OCI-LY3 (cell line): ENCODE measurements at regions not wholly inside any gene's neighbourhood (a gene's known extent, or its start where the extent isn't known, plus 50 kb on each side); places are given as distances from the start of the nearest gene placed in this dataset.

Experiments used
- H2AFZ ChIP-seq: fragments of 200-600, 300-600 bp; shearing (Covaris generic); 2 replicates; pipeline ENCODE4 v1.6.0; 2014; ENCODE audit warnings: antibody characterized with exemption, low read depth, low read length
- H3K27ac ChIP-seq: fragments of 200-600, 300-600 bp; sonication (generic); 2 replicates; pipeline ENCODE4 v1.5.1; 2014; ENCODE audit warnings: mild to moderate bottlenecking, low read length, moderate library complexity, mixed read lengths
- H3K27me3 ChIP-seq: fragments of 200-600, 300-600 bp; sonication (generic); 2 replicates; pipeline ENCODE4 v1.6.1; 2014; ENCODE audit warnings: low read depth, low read length, mixed read lengths
- H3K36me3 ChIP-seq: fragments of 200-600, 300-600 bp; sonication (generic); replicated peaks from 2 replicates; pipeline ENCODE3; 2014; ENCODE audit warnings: low read depth, low read length, mixed read lengths
- H3K4me1 ChIP-seq: fragments of 300-600, 200-600 bp; sonication (generic); 2 replicates; pipeline ENCODE4 v1.6.1; 2014; ENCODE audit warnings: low read length, mixed read lengths
- H3K4me2 ChIP-seq: fragments of 200-600, 300-600 bp; sonication (generic); 2 replicates; pipeline ENCODE4 v1.6.1; 2014; ENCODE audit warnings: low read length, mixed read lengths
- H3K4me3 ChIP-seq: fragments of 300-600, 200-600 bp; sonication (generic); 2 replicates; pipeline ENCODE4 v1.5.1; 2014; ENCODE audit warnings: antibody characterized with exemption, mild to moderate bottlenecking, low read length, moderate library complexity
- H3K79me2 ChIP-seq: fragments of 300-600, 200-600 bp; shearing (Covaris generic); 2 replicates; pipeline ENCODE4 v1.6.1; 2014; ENCODE audit warnings: mild to moderate bottlenecking, low read length, mixed read lengths
- H3K9ac ChIP-seq: fragments of 300-600, 200-600 bp; shearing (Covaris generic); 2 replicates; pipeline ENCODE4 v1.6.0; 2014; ENCODE audit warnings: mild to moderate bottlenecking, low read length, moderate library complexity
- H3K9me3 ChIP-seq: fragments of 200-600, 300-600 bp; shearing (Covaris generic); 2 replicates; pipeline ENCODE4 v1.6.1; 2014; ENCODE audit warnings: low read length, mixed read lengths; ENCODE audit not compliant: insufficient read depth
- H4K20me1 ChIP-seq: fragments of 200-600, 300-600 bp; sonication (generic); 2 replicates; pipeline ENCODE4 v1.6.1; 2016; ENCODE audit warnings: low read length, mixed read lengths; ENCODE audit not compliant: insufficient read depth
- CTCF ChIP-seq: fragments of 200-600, 300-600 bp; sonication (generic); IDR thresholded peaks from 2 replicates; pipeline ENCODE4 v1.5.1; 2014; ENCODE audit warnings: antibody characterized with exemption, low read length, low read depth
- EZH2phosphoT487 ChIP-seq: fragments of 200-600 bp; shearing (Covaris generic); IDR thresholded peaks from 2 replicates; pipeline ENCODE4 v1.6.1; 2018; ENCODE audit warnings: antibody characterized with exemption, mixed run types, low read depth

DNA sequence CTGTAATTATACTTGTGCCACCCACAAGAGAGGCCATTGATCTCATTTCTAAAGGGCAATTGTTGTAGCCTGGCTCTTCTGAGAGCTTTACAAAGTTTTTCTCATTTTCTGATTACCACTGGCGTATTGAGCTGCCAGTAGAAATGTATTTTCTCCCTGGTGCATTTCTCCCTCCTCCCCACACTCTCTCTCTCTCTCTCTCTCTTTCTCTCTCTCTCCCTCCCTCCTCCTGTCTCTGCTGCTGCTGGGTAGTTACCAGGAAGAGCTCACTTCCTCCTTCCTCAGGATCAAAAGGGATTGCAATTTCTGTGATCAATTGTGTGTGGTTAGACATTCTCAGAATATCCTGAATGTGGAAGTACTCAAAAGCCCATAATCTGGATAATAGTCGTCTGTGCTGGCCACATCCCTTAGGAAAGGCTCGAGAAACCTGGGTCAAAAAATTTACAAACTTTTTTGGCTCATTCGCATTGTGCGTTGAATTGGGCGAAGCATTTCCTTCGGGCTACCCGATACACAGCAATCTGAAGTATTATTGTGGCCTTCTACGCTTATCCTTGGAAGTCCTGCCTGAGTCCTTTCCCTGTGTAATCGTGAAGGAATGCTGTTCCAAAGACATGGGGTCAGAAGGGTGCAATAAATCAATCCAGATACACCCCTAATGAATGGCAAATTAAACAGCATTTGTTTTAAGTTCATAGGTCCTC, 254.8 kb downstream of the MSRB3 start:
- Histone ChIP-seq H3K79me2 (no peaks in the 10 kb centered on the region), H3K27ac (no peak overlapping the region), H3K9me3 (no peaks in the 10 kb centered on the region), H3K27me3 (no peaks in the 10 kb centered on the region), H2AFZ (no peak overlapping the region), H4K20me1 (no peaks in the 10 kb centered on the region), H3K36me3 (no peaks in the 10 kb centered on the region), H3K4me1 (peaks cover 6% of the 10 kb centered on the region; the same call in 1 of the 2 replicates), H3K9ac (no peak overlapping the region), H3K4me3 (no peak overlapping the region), H3K4me2 (no peak overlapping the region)
- TF ChIP-seq CTCF (no peak), EZH2phosphoT487 (no peak)

- H3K27ac ChIP-seq = no peak overlapping the region
- peaks cover 6% of the 10 kb centered on the region; the same call in 1 of the 2 replicates for H3K4me1 ChIP-seq
Measured at GRCh38 chr12:65534238-65534841, 255.9 kb downstream of the MSRB3 start.

GRCh38 chr12:65535946-65536345, 257.5 kb downstream of the MSRB3 start:
- TF ChIP-seq EZH2phosphoT487 = no peak
- TF ChIP-seq CTCF = no peak
- no peaks in the 10 kb centered on the region for H3K79me2 ChIP-seq
- no peak overlapping the region for H3K4me3 ChIP-seq
- no peaks in the 10 kb centered on the region for H3K36me3 ChIP-seq
- H2AFZ ChIP-seq = no peak overlapping the region
- no peak overlapping the region for H3K4me2 ChIP-seq
- no peak overlapping the region for H3K27ac ChIP-seq
- no peaks in the 10 kb centered on the region for H4K20me1 ChIP-seq
- no peaks in the 10 kb centered on the region for H3K27me3 ChIP-seq
- H3K4me1 ChIP-seq = peaks cover 6% of the 10 kb centered on the region; the same call in 1 of the 2 replicates
- H3K9ac ChIP-seq = no peak overlapping the region
- H3K9me3 ChIP-seq = 0 out of 2 replicates have a peak, but pooled peaks cover 4% of the 10 kb centered on the region

More at GRCh38 chr12:65534238-65534841, 255.9 kb downstream of the MSRB3 start:
- H3K9ac ChIP-seq = no peak overlapping the region
- no peaks in the 10 kb centered on the region for H3K79me2 ChIP-seq
- no peak overlapping the region for H3K4me2 ChIP-seq
- no peaks in the 10 kb centered on the region for H3K36me3 ChIP-seq
- no peak overlapping the region for H3K4me3 ChIP-seq
- H2AFZ ChIP-seq = no peak overlapping the region
- no peak for TF ChIP-seq EZH2phosphoT487
- TF ChIP-seq CTCF = no peak
- H4K20me1 ChIP-seq = no peaks in the 10 kb centered on the region
- H3K27me3 ChIP-seq = no peaks in the 10 kb centered on the region
- no peaks in the 10 kb centered on the region for H3K9me3 ChIP-seq

DNA sequence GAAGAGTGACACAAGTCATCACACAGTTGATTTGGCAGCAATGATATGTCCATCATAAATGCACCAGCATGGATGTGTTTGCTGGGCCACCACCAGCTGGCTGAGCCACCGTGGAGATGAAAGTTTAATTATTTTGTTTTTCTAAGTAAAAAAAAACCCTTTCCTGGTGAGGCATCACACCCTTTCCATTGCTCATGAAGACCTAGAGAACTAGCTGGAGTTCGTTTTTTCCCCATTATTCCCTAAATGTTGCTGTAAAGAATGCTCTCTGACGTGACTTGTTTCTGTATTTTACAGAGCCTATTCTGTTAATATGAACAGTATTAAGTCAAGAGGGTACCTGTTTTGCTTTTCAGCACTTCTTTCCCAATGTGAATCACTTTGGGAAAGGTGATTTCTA, 257.9 kb downstream of the MSRB3 start:
- no peak overlapping the region for H2AFZ ChIP-seq
- no peak for TF ChIP-seq EZH2phosphoT487
- TF ChIP-seq CTCF = no peak
- H3K4me3 ChIP-seq = no peak overlapping the region
- no peak overlapping the region for H3K4me2 ChIP-seq
- H3K36me3 ChIP-seq = no peaks in the 10 kb centered on the region
- no peaks in the 10 kb centered on the region for H3K27me3 ChIP-seq
- no peaks in the 10 kb centered on the region for H4K20me1 ChIP-seq
- no peaks in the 10 kb centered on the region for H3K79me2 ChIP-seq
- peaks cover 6% of the 10 kb centered on the region; the same call in 1 of the 2 replicates for H3K4me1 ChIP-seq
- no peak overlapping the region for H3K9ac ChIP-seq
- H3K9me3 ChIP-seq = 0 out of 2 replicates have a peak, but pooled peaks cover 5% of the 10 kb centered on the region
- no peak overlapping the region for H3K27ac ChIP-seq
